LNCAP (cell line): ENCODE measurements at regions not wholly inside any gene's neighbourhood (a gene's known extent, or its start where the extent isn't known, plus 50 kb on each side); places are given as distances from the start of the nearest gene placed in this dataset.

ENCODE experiments used
- CTCF ChIP-seq: fragments of 450-650 bp; IDR thresholded peaks from 2 replicates; pipeline ENCODE4 v1.5.1; 2017; ENCODE audit warnings: mild to moderate bottlenecking

DNA sequence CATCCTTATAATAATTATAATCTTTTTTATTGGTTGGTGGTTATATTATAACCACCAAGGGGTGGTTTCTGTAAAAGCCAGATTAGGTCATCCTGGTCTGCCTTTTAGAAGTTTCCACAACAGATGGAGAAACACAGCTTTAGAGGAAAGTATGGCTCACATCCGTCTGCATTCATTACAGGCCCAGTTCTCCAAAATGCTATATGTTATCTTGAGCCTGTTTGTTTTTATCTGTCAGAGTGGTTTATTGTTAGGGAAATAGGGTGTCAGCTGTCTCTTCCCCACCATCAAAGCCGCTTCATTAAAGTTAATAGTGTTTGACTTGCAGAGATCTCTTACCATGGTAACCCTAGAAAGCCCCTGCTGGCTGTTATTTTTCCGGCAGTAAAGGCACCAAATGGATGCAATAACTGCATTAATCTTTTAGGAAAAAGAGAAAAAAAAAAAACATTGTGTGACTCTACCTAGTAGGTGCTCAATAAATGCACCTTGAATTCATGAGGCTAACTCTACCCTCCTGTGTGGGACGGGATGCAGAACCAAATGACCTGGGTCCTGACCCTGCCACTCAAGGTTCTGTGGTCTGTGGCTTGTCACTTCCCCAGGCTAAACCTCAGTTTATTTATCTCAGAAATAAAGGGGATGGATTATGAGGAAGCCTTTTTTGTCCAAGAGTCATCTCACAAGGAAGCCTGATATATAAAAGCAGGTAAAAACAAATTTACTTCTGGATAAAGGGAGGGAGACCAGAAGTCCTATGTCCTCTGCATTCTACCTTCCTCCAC lies 118.3 kb downstream of the WT1 start:
- TF ChIP-seq CTCF, result no peak

- no peak for TF ChIP-seq CTCF
Observed at GRCh38 chr11:32317643-32318042, 117.7 kb downstream of the WT1 start.

DNA sequence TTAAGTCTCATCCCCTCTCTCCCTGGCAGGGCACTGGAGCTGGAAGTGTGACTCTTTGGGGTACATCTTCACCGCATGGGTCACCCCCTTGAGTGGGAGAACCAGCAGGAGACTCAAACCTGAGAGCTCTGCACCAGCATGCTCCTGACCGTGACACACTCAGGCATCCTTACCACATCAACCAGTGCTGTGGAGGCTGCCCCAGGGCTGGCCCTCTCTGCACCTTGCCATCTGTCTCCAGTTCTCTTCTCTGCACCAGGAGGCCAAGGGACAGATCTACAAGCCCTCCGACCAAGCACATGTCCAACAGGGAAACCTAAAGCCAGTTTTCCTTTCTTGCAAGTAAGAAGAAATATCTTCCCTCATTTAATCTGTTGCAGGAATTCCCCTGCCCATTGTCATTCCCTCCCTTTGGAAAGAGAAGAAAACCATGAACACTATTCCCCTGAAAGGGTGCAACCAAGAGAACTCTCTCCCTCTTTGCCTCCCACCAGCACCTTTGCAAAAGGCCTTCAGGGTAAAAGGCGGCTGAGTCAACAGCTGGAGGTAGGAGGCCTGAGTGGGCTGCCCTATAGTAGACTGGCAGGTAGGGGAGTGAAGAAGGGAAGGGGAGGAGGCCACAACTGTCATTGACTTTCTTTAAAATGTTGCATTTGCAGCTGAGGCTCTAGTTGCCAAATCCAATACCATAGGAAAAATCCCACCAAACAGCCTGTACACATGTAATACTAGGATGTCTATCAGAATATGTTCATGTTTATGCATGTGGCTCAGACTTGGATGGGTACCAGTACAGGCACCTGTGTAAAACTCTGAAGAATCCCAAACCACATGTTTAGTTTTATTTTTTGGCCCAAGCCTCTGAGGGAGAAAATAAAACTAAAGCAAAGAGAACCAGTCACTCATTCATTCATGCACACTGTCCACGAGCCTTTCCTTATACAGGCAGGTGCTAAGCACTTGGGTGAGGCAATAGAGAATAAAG lies 117.0 kb downstream of the WT1 start:
- TF ChIP-seq CTCF, result no peak

GRCh38 chr11:32323814-32324130 lies 111.6 kb downstream of the WT1 start:
- no peak for TF ChIP-seq CTCF

DNA sequence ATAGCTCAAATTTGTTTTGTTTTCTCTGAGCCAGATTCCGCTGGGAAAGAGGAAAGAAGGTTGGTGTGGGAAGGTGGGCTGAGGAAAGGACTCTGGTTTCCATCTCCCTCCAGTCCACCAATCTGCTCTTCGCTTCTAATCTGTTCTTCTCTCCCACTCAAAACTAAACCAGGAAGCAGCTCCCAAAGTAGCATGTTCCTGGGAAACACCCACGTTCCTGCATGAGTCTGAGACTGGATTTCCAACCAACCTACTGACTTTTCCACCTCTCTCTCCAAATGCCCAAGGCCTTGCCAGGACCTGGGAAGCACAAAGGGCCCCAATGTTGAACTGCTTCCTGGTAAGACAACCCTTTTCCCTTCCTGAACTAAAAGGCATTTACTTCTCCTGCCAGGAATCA lies 110.2 kb downstream of the WT1 start:
- no peak for TF ChIP-seq CTCF

DNA sequence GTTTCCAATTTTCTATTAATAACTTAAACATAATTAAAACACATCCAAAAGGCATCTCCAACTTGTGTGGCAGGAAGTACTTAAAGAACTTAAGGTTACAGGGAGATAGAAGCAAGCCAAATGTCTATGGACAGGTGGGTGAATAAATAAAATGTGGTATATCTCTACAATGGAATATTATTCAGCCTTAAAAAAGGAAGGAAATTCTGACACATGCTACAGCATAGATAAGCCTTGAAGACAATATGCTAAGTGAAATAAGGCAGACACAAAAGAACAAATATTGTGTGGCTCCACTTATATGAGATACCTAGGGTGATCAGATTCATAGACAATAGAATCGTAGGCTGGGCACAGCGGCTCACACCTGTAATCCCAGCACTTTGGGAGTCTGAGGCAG lies 109.6 kb downstream of the WT1 start:
- TF ChIP-seq CTCF, result no peak

GRCh38 chr11:32326522-32326921 lies 108.8 kb downstream of the WT1 start:
- TF ChIP-seq CTCF, result no peak
